Left lung (tissue), 4 donors: ENCODE measurements at regions not wholly inside any gene's neighbourhood (a gene's known extent, or its start where the extent isn't known, plus 50 kb on each side); places are given as distances from the start of the nearest gene placed in this dataset.

Experiments used
- ATAC-seq: fragments of 200-7000 bp; cut with Tn5 transposase; one replicate; pipeline ENCODE4 v1.9.1; 2020; ENCODE audit warnings: moderate library complexity
- DNase-seq, 4 donors: peaks; one replicate each; pipeline ENCODE4 v3.0.0-alpha.2; 2013 to 2020
- H3K27ac ChIP-seq, 2 donors: fragments of 200-600 bp; sonication (generic) in 1 of 2; one replicate each; pipeline versions ENCODE4 v1.5.0 to v1.8.0; 2020 to 2021
- H3K27me3 ChIP-seq, 2 donors: fragments of 200-600 bp; sonication (generic) in 1 of 2; one replicate each; pipeline versions ENCODE4 v1.5.0 to v1.8.0; 2020 to 2021
- H3K36me3 ChIP-seq, 2 donors: fragments of 200-600 bp; sonication (generic) in 1 of 2; one replicate each; pipeline versions ENCODE4 v1.5.0 to v1.8.0; 2020 to 2021
- H3K4me1 ChIP-seq, 2 donors: fragments of 200-600 bp; one replicate each; pipeline ENCODE4 v1.8.0; 2021
- H3K4me3 ChIP-seq, 2 donors: fragments of 200-600 bp; sonication (generic) in 1 of 2; one replicate each; pipeline versions ENCODE4 v1.5.0 to v1.8.0; 2020 to 2021; ENCODE audit warnings: mild to moderate bottlenecking in 1 of 2
- H3K9me3 ChIP-seq, 2 donors: fragments of 200-600 bp; sonication (generic) in 1 of 2; one replicate each; pipeline versions ENCODE4 v1.5.0 to v1.8.0; 2020 to 2021
- intact Hi-C, 2 donors: fragments of 100-400 bp; cut with DNase I; formaldehyde crosslinking; loops; one replicate each; pipeline versions ENCODE4 v1.11.2 to v1.14.2; 2022
- TF ChIP-seq, protein P1 (sequence below), 2 donors: fragments of 200-600 bp; sonication (generic) in 1 of 2; IDR thresholded peaks; one replicate each; pipeline versions ENCODE4 v1.5.0 to v1.8.0; 2021; ENCODE audit warnings: antibody characterized with exemption in 2 of 2
- donor health status: DM: no; HTN: yes; CAD: no.
- donor health status: DM: no; HTN: no; CAD: no.

DNA sequence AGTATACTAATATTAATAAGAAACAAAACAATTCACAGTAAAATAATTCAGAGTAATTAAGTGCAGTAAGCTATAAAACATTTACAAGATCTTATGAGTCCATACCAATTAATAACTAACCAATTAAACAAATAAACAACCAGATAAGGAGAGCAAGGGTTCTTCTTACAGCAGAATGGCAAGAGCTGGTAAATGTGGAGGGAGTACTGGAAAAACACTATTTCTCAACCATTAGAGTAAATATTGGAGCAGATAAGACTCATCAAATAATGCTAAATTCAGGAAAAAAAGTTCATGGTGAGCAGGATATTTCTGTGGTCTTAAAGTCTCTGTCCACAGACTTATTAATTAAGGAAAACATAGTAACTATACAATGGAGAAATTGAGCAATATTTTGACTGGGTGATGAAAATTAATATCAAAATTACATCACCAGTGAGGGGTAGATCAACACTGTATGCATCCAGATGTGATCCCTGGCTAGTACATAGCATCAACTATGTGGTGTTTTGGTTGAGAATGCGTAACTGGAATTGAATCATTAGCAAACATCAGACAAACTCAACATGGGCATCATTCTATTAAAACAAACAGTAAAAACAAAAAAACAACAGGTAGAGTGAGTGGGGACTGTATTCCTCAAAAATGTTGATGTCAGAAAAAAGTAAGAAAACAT, 1376.7 kb downstream of the PCDH19 start:
- intact Hi-C loops, result no loop called here
- H3K4me1 ChIP-seq, result no peaks in the 10 kb centered on the region
- no peaks in the 10 kb centered on the region for H3K9me3 ChIP-seq
- H3K4me3 ChIP-seq, result no peak overlapping the region
- H3K27me3 ChIP-seq, result no peaks in the 10 kb centered on the region
- H3K36me3 ChIP-seq, result no peaks in the 10 kb centered on the region
- TF ChIP-seq, protein P1, sequence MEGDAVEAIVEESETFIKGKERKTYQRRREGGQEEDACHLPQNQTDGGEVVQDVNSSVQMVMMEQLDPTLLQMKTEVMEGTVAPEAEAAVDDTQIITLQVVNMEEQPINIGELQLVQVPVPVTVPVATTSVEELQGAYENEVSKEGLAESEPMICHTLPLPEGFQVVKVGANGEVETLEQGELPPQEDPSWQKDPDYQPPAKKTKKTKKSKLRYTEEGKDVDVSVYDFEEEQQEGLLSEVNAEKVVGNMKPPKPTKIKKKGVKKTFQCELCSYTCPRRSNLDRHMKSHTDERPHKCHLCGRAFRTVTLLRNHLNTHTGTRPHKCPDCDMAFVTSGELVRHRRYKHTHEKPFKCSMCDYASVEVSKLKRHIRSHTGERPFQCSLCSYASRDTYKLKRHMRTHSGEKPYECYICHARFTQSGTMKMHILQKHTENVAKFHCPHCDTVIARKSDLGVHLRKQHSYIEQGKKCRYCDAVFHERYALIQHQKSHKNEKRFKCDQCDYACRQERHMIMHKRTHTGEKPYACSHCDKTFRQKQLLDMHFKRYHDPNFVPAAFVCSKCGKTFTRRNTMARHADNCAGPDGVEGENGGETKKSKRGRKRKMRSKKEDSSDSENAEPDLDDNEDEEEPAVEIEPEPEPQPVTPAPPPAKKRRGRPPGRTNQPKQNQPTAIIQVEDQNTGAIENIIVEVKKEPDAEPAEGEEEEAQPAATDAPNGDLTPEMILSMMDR (IDR thresholded peaks at IDR 0.05), result no peak
- no peak for ATAC-seq
- no peak for DNase-seq
- H3K27ac ChIP-seq, result no peak overlapping the region

DNA sequence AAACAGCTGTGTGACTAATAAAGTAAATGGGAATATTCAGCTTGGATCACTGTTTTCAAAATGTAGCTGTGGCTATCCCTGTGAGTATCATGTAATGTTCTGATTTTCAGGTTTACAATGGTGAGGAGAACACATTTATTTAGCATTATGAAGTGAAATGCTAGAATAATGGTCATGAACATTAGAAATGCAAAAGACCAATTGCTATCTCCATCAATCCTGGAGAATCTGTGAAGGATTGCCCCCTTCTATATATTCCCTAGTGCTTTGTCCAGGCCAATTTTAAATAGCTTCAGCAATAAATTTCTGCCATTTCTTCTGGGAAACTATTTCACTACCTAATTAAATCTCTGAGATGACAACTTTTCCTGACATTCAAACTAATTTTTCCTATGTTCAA, 1399.1 kb downstream of the PCDH19 start:
- DNase-seq (no peak), ATAC-seq (no peak)
- TF ChIP-seq, protein P1 (IDR thresholded peaks at IDR 0.05), result no peak
- H3K4me1 ChIP-seq, result no peaks in the 10 kb centered on the region
- H3K36me3 ChIP-seq, result no peaks in the 10 kb centered on the region
- H3K4me3 ChIP-seq, result no peak overlapping the region
- intact Hi-C loops, result no loop called here
- no peak overlapping the region for H3K27ac ChIP-seq
- H3K27me3 ChIP-seq, result no peaks in the 10 kb centered on the region
- no peaks in the 10 kb centered on the region for H3K9me3 ChIP-seq

GRCh38 chrX:99001286-99001685, 1408.8 kb downstream of the PCDH19 start:
- TF ChIP-seq, protein P1 (IDR thresholded peaks at IDR 0.05), result no peak
- Histone ChIP-seq H3K27me3 (no peaks in the 10 kb centered on the region), H3K27ac (no peak overlapping the region), H3K4me3 (no peak overlapping the region), H3K36me3 (no peaks in the 10 kb centered on the region), H3K9me3 (no peaks in the 10 kb centered on the region), H3K4me1 (no peaks in the 10 kb centered on the region)
- intact Hi-C loops, result no loop called here
- DNase-seq, result no peak
- ATAC-seq, result no peak

GRCh38 chrX:98962996-98963395, 1447.1 kb downstream of the PCDH19 start:
- H3K4me1 ChIP-seq, result no peaks in the 10 kb centered on the region

DNA sequence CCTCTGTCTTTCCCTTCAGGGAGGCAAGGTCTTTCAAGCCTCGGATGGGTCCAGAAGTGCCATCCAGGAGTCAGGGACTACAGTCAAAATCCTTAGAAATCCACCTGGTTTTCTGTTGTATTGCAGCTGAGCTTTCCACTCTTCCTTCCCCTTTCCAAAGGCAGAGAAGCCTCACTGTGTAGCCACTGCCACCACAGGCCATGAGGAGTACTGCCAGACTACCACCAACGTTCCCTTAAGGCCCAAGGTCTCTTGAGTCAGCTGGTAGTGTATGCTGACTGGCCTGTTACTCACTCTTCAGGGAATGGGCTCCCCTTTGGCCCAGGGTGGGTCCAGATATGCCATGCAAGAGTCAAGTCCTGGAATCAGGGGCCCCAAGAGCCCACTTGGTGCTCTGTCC, 1454.1 kb downstream of the PCDH19 start:
- Histone ChIP-seq H3K27me3 (no peaks in the 10 kb centered on the region), H3K4me3 (no peak overlapping the region), H3K9me3 (peaks cover 0 to 7% of the 10 kb centered on the region in 2 donors), H3K4me1 (no peaks in the 10 kb centered on the region), H3K36me3 (no peaks in the 10 kb centered on the region), H3K27ac (no peak overlapping the region)
- DNase-seq, result no peak
- intact Hi-C loops, result no loop called here
- no peak for ATAC-seq
- TF ChIP-seq, protein P1 (IDR thresholded peaks at IDR 0.05), result no peak

More at GRCh38 chrX:98962996-98963395, 1447.1 kb downstream of the PCDH19 start:
- intact Hi-C loops, result no loop called here
- DNase-seq (no peak), ATAC-seq (no peak)
- H3K9me3 ChIP-seq, result no peaks in the 10 kb centered on the region
- H3K27me3 ChIP-seq, result no peaks in the 10 kb centered on the region
- H3K4me3 ChIP-seq, result no peak overlapping the region
- TF ChIP-seq, protein P1 (IDR thresholded peaks at IDR 0.05), result no peak
- no peaks in the 10 kb centered on the region for H3K36me3 ChIP-seq
- H3K27ac ChIP-seq, result no peak overlapping the region
